HG03432 (cell line): ENCODE measurements at regions not wholly inside any gene's neighbourhood (a gene's known extent, or its start where the extent isn't known, plus 50 kb on each side); places are given as distances from the start of the nearest gene placed in this dataset.
A peak's percentile ranks its signal among the peaks of the same experiment; 100 is the strongest.

Experiments
- ATAC-seq: cut with Tn5 transposase; IDR thresholded peaks from one replicate; pipeline ENCODE4 v1.9.1; 2021; ENCODE audit warnings: mild to moderate bottlenecking, moderate library complexity; ENCODE audit not compliant: unreplicated experiment

DNA sequence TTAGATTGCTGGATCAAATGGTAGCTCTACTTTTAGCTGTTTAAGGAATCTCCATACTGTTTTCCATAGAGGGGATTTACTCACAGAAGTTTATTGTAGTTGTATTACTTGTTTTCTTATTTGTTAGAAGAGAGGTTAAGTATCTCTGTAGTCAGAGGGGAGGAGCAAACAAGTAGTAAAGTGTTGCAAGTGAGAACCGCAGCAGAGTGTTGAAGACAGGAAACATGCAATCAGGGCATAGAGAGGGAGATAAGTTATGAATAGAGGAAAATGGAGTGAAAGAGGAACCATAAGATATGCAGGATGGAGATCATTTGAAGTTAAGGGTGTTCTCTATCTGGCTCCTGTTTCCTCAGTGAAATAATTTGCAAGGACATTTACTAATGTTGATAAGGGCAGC, 331.4 kb upstream of the TMEM229A start:
- no peak for ATAC-seq

GRCh38 chr7:124354201-124354600, 321.3 kb upstream of the TMEM229A start:
- no peak for ATAC-seq

- no peak for ATAC-seq
Measured at GRCh38 chr7:124351950-124352349, 319.1 kb upstream of the TMEM229A start.

DNA sequence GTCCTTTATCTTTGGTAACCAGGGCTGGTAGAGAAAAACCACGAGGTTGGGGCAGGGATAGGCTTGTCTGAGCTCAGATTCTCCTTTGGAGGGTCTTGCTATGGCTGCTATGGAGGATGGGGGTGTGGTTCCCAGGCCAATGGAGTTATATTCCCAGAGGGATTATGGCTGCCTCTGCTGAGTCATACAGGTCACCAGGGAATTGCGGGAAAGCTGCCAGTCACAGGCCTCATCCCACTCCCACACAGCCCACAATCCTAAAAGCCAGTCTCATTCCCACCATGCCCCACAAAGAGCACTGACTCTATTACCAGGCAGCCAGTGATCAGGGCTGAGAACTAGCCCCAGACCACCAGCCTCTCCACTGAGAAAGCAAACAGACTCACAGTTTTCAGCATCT, 316.6 kb upstream of the TMEM229A start:
- ATAC-seq, result no peak

- no peak for ATAC-seq
Measured at GRCh38 chr7:124338861-124339260, 306.0 kb upstream of the TMEM229A start.

- no peak for ATAC-seq
Measured at GRCh38 chr7:124330731-124331407, 298.0 kb upstream of the TMEM229A start.

DNA sequence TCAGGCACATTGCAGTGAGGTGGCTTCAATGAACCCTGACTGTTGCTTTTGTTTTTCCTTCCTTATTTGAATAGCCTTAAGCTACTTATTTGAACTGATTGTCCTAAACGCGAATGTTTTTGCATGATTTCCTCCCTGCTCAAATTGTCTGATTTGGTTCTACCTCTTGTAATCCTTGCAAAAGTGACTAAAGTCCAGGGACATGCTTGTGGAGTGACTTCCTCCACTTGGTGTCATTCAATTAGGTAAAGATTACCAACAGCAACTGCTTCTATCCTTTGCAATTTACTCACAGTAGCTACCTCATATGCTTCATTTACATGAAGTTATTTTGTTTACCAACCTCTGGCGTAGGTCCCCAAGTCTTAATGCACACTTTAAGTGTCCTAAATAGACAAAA, 295.9 kb upstream of the TMEM229A start:
- no peak for ATAC-seq

- ATAC-seq, result no peak
Measured at GRCh38 chr7:124324262-124324661, 291.4 kb upstream of the TMEM229A start.

GRCh38 chr7:124323597-124323996, 290.7 kb upstream of the TMEM229A start:
- peak; percentile 43 for ATAC-seq

GRCh38 chr7:124322561-124322960, 289.7 kb upstream of the TMEM229A start:
- no peak for ATAC-seq

GRCh38 chr7:124318721-124319450, 286.0 kb upstream of the TMEM229A start:
- ATAC-seq, result no peak

GRCh38 chr7:124310934-124311390, 278.1 kb upstream of the TMEM229A start:
- no peak for ATAC-seq

DNA sequence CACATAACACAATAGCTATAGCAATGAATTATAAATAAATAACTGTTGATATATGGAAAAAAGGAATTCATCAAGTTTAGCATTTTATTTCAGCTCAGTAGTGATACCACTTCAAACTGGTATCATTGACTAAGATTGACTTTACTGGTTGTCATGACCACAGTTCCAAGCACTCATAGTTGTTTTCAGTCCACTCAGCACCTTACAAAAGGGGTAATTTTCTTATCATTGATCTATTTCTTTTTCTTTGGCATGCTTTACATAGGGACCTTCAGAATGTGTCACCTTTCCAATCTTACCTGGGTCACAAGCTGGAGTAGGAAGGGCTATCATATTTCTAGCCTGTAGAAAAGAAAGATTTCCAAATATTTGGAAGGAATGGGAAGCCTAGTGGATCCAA, 275.5 kb upstream of the TMEM229A start:
- ATAC-seq, result no peak

GRCh38 chr7:124295289-124295688, 262.4 kb upstream of the TMEM229A start:
- no peak for ATAC-seq

- no peak for ATAC-seq
Measured at GRCh38 chr7:124284937-124285336, 252.1 kb upstream of the TMEM229A start.

GRCh38 chr7:124276005-124276622, 243.2 kb upstream of the TMEM229A start:
- peak; percentile 96 for ATAC-seq

GRCh38 chr7:124275411-124275810, 242.5 kb upstream of the TMEM229A start:
- no peak for ATAC-seq

DNA sequence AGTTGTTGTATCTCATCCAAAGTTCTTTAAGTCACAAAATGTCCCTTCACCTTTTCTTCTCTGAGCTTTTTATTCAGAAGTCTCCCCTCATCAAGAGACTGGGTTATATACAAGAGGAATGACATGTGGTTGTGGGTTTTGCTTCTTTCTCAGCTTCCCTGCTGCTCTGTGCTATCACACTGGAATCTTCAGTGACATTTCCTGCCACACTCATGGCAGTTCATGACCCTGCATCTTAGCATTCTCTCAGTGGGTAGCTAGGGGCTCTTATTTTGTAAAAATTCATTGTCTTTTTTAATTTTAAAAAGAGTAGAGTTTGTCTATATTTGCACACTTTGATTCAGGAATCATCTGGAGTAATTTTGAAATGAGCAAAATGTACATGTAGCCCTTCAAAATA, 236.9 kb upstream of the TMEM229A start:
- ATAC-seq, result no peak

GRCh38 chr7:124267154-124267553, 234.3 kb upstream of the TMEM229A start:
- ATAC-seq, result no peak

DNA sequence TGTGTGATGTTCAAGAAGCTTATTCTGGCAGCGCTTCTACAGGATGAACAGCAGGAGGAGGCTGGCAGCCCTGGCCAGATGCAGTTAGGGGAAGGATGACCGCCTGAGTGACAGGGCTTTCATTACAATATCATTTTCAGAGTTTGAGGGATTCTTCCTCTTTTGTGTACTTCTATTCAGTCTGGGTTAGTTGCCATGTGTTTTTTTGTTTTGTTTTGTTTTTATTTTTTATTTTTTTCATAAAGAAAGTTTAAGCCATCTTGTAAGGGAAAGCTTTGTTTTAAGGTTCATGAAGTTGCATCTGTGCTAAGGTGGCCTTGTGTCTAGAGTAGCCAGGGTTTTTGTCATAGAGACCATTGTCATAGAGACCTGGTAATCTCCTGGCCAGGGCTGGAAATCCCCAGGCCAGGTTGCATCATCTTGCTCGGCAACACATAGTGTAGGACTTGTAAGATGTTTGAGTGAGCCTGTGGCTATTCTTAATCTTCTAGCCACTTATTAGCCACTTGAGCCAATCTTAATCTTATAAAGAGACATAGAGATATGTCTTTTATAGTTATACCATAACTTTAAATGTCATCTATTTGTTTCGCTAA, 230.5 kb upstream of the TMEM229A start:
- ATAC-seq, result peak; percentile 96

- ATAC-seq, result no peak
Measured at GRCh38 chr7:124261710-124262109, 228.8 kb upstream of the TMEM229A start.
